ENCODE measurements at regions not wholly inside any gene's neighbourhood (a gene's known extent, or its start where the extent isn't known, plus 50 kb on each side); places are given as distances from the start of the nearest gene placed in this dataset.

GRCh38 chr4:177907736-177908424 is 465.6 kb upstream of the AGA start:
- 45 to 50% methylated on average over 11 of the region's 11 CpGs for WGBS, 2 donors
- no peak overlapping the region for H3K27ac ChIP-seq
- TF ChIP-seq POLR2A (IDR thresholded peaks at IDR 0.05) (no peak), CTCF (IDR thresholded peaks at IDR 0.05) (no peak)
- H3K9me3 ChIP-seq: no peaks in the 10 kb centered on the region
- no peaks in the 10 kb centered on the region for H3K36me3 ChIP-seq (ENCODE audit: low read depth, missing control alignments)
- intact Hi-C loops (cut with DNase I; ENCODE audit: low total_unique reads): no loop called here
- DNase-seq: no peak
- no peaks in the 10 kb centered on the region for H3K4me1 ChIP-seq
- no peaks in the 10 kb centered on the region for H3K27me3 ChIP-seq
- no peak overlapping the region for H3K4me3 ChIP-seq

- Histone ChIP-seq H3K9me3 (no peaks in the 10 kb centered on the region), H3K36me3 (ENCODE audit: low read depth, missing control alignments) (no peaks in the 10 kb centered on the region), H3K4me3 (no peak overlapping the region), H3K4me1 (no peaks in the 10 kb centered on the region), H3K27ac (no peak overlapping the region), H3K27me3 (no peaks in the 10 kb centered on the region)
- no peak for DNase-seq
- intact Hi-C loops (cut with DNase I; ENCODE audit: low total_unique reads): no loop called here
- TF ChIP-seq POLR2A (IDR thresholded peaks at IDR 0.05) (no peak), CTCF (IDR thresholded peaks at IDR 0.05) (no peak)
- WGBS, 2 donors: 83 to 88% methylated on average over 1 of the region's 1 CpG
These were observed 479.5 kb upstream of the AGA start for GRCh38 chr4:177921715-177922114.

- Histone ChIP-seq H3K4me1 (no peaks in the 10 kb centered on the region), H3K36me3 (ENCODE audit: low read depth, missing control alignments) (no peaks in the 10 kb centered on the region), H3K27ac (no peak overlapping the region), H3K4me3 (no peak overlapping the region), H3K27me3 (no peaks in the 10 kb centered on the region), H3K9me3 (no peaks in the 10 kb centered on the region)
- no peak for DNase-seq
- intact Hi-C loops (cut with DNase I; ENCODE audit: low total_unique reads): no loop called here
- TF ChIP-seq CTCF (IDR thresholded peaks at IDR 0.05) (no peak), POLR2A (IDR thresholded peaks at IDR 0.05) (no peak)
These were observed 481.7 kb upstream of the AGA start for GRCh38 chr4:177923888-177924287.

GRCh38 chr4:177937041-177937440 is 494.8 kb upstream of the AGA start:
- DNase-seq: no peak
- intact Hi-C loops (cut with DNase I; ENCODE audit: low total_unique reads): no loop called here
- Histone ChIP-seq H3K4me1 (no peaks in the 10 kb centered on the region), H3K9me3 (no peaks in the 10 kb centered on the region), H3K36me3 (ENCODE audit: low read depth, missing control alignments) (no peaks in the 10 kb centered on the region), H3K27ac (no peak overlapping the region), H3K4me3 (no peak overlapping the region), H3K27me3 (no peaks in the 10 kb centered on the region)
- 86 to 89% methylated on average over 5 of the region's 5 CpGs for WGBS, 2 donors
- TF ChIP-seq POLR2A (IDR thresholded peaks at IDR 0.05) (no peak), CTCF (IDR thresholded peaks at IDR 0.05) (no peak)

- intact Hi-C loops (cut with DNase I; ENCODE audit: low total_unique reads): no loop called here
- Histone ChIP-seq H3K4me3 (no peak overlapping the region), H3K9me3 (no peaks in the 10 kb centered on the region), H3K27ac (no peak overlapping the region), H3K27me3 (no peaks in the 10 kb centered on the region), H3K36me3 (ENCODE audit: low read depth, missing control alignments) (no peaks in the 10 kb centered on the region), H3K4me1 (no peaks in the 10 kb centered on the region)
- no peak for TF ChIP-seq CTCF (IDR thresholded peaks at IDR 0.05)
- TF ChIP-seq POLR2A (IDR thresholded peaks at IDR 0.05): no peak
- WGBS, 2 donors: 80 to 87% methylated on average over 3 of the region's 3 CpGs
- no peak for DNase-seq
These were observed 496.0 kb upstream of the AGA start for GRCh38 chr4:177938226-177938625.
